ENCODE measurements at regions not wholly inside any gene's neighbourhood (a gene's known extent, or its start where the extent isn't known, plus 50 kb on each side); places are given as distances from the start of the nearest gene placed in this dataset.
A peak's percentile ranks its signal among the peaks of the same experiment; 100 is the strongest.

DNA sequence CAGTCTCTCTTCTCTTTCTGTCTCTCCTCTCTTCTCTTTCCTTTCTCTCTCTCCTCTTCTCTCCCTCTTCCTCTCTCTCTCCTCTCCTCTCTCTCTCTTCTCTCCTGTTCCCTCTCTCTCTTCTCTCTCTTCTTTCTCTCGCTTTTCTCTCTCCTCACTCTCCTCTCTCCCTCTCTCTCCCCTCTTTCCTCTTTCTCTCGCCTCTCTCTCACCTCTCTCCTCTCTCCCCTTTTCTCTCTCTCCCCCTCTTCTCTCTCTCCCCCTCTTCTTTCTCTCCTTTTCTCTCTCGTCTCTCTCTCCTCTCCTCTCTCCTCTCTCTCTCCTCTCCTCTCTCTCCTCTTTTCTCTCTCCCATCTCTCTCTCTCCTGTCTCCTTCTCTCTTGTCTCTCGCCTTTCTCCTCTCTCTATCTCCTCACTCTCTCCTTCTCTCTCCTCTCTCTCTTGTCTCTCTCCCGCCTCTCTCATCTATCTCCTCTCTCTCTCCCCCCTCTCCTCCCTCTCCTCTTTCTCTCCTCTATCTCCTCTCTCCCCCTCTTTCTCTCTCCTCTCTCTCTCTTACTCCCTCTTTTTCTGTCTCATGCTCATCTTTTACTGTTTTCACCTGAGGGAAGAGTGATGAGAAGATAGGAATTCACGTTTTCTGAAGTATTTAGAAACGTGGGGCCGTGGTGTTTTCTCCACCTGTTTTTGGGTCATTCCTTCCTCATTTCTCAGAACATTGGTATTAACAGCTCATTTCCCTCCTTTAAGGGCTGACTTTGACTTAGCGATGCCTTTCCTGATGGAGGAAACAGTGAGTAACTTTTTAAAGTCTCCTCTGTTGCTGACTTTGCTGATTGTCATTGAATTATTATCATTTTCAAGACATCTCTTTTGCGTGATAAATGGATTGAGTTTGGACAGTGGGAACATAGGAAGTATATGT lies 80.6 kb upstream of the CD99 start:
- DNase-seq (ENCODE audit: insufficient read length, low spot score) (no peak), FAIRE-seq (no peak)
- TF ChIP-seq, protein P1, sequence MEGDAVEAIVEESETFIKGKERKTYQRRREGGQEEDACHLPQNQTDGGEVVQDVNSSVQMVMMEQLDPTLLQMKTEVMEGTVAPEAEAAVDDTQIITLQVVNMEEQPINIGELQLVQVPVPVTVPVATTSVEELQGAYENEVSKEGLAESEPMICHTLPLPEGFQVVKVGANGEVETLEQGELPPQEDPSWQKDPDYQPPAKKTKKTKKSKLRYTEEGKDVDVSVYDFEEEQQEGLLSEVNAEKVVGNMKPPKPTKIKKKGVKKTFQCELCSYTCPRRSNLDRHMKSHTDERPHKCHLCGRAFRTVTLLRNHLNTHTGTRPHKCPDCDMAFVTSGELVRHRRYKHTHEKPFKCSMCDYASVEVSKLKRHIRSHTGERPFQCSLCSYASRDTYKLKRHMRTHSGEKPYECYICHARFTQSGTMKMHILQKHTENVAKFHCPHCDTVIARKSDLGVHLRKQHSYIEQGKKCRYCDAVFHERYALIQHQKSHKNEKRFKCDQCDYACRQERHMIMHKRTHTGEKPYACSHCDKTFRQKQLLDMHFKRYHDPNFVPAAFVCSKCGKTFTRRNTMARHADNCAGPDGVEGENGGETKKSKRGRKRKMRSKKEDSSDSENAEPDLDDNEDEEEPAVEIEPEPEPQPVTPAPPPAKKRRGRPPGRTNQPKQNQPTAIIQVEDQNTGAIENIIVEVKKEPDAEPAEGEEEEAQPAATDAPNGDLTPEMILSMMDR (IDR thresholded peaks at IDR 0.05; ENCODE audit: insufficient read depth, missing control alignments), result no peak

DNA sequence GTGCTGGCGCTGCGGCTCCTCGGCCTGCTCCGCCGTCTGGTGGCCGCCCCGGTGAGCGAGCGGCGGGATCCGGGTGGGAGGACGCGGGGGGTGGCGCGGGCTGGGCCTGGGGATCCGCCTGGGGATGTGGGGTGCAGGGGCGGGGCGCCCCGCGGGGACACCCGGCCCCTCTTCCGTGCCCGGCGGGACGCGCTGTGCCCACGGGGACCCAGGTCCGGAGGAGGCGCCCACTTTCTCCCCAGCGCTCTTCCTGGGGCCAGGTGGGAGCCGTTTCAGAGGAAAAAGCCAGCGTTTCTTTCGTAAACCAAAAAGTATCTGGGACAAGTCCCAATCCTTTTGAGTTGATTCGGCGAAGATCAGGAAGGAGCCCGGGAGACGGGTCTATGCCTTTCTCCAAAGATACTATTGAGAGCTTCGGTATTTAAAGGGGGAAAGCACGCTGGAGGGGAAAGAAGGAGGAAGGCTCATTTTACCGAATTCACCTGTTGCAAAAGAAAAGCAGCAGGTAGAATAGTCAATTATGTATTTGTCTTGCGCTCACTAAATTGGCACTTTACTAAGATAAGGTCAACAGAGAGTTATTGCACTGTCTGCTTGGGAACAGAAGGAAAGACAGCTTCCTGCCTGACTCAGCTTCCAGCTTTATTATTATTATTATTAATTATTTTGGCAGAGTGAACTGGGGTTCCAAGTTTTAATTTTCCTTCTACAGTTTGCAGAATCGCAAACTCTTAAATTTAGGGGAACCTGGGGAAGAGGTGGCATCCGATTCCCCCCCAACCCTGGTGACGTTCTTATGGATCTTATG lies 81.5 kb upstream of the CD99 start:
- TF ChIP-seq, protein P1 (IDR thresholded peaks at IDR 0.05; ENCODE audit: insufficient read depth, missing control alignments), result no peak
- DNase-seq (ENCODE audit: insufficient read length, low spot score), result no peak
- no peak for FAIRE-seq

DNA sequence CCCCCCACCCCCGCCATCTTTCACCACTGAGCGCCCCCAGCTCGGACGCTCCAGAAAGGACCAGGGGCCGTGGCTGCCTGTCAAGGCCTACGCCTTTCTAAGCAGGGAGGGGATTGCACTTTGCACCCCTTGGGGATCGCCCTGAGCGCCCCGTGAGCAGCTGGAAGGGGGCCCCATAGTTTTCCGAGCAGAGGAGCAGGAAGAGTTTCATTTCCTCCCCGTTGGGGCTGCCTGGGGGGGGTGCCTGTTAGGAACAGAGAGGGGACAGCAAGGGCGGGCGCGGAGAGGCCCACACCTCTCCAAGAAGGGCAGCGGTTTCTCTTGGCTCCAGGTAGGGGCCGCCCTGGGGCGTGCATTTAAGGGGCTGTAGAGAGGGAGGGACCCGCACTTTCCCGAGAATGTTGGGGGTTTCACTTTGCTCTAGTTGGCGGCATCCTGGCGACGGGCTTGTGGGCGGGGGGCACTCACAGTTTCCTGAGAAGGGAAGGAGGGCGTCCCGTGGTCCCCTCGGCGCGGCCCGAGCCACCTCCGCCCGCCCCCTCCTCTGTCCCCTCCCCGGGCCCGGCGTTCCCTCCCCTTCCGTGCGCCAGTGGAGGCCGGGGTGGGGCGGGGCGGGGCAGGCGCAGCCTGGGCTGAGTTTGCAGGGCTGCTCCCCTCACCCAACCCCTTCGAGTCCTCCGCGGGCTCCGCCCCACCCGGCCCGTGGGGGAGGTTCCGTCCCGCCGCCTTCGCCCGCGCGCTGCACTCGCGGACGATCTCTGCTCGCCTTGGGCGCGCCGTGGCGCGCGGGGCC lies 82.3 kb upstream of the CD99 start:
- FAIRE-seq (no peak), DNase-seq (ENCODE audit: insufficient read length, low spot score) (peak; percentile 56)
- TF ChIP-seq, protein P1 (IDR thresholded peaks at IDR 0.05; ENCODE audit: insufficient read depth, missing control alignments), result no peak

DNA sequence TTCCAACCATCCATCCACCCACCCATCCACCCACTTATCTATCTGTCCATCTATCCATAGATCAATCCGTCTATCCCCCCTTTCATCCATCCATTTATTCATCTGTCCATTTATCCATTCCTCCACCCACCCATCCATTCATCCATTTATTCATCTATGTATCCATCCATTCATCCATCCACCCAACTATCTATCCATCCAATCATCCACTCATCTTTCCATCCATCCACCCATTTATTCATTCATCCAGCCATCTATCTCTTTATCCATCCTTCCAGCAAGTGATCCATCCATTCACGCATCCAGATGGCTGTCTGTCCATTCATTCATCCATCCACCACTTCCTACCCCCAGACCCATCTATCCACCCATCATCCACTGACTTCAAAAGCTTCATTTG lies 84.0 kb upstream of the CD99 start:
- no peak for DNase-seq (ENCODE audit: insufficient read length, low spot score)
- FAIRE-seq, result no peak
- TF ChIP-seq, protein P1 (IDR thresholded peaks at IDR 0.05; ENCODE audit: insufficient read depth, missing control alignments), result no peak

DNA sequence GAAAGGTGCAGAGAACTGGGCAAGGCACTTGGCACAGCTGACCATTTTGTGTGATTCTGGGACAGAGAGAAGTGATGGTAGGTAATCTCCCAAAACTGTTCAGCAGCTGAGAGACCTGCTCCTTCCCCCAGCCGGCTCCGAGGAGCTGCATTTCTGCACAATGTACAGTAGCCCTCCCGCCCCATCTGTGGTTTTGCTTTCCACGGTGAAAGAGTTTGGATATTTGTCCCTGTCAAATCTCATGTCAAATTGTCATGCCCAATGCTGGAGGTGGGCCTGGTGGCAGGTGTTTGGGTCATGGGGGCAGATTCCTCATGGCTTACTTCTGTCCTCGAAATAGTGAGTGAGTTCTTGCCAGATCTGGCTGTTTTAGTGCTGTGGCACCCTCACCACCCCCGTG lies 90.5 kb upstream of the CD99 start:
- TF ChIP-seq, protein P1 (IDR thresholded peaks at IDR 0.05; ENCODE audit: insufficient read depth, missing control alignments), result no peak
- FAIRE-seq, result no peak
- DNase-seq (ENCODE audit: insufficient read length, low spot score), result no peak

DNA sequence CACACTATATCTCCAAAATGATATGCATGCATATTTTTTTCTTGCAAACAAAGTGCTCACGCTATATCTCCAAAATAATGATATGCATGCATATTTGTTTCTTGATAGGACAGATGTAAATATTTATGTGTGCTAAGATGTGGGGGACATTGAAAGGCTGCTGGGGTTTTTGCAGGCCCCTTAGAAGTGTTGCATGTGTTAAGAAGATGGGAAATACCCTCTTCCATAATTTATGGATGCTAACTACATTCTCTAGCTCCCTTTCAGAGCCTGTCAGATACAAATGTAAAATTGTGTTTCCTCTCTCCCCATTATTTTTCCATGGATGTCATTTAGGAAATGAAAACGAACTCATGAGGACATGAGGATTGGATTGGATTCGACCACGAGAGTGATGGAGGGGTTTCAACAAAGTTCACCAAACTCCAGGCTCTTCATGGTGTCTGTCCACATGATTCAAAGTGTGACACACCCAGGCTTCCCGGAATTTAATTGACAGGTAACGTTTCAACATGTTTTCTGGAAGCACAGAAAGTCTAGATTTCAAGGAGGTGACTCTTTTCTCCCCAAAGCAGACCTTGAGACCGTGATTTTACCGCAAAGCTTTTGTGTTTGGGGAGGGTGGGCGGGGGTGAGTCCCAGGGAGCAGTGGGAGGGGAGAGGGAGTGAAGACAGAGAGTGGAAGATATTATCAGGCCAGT lies 94.4 kb upstream of the CD99 start:
- no peak for FAIRE-seq
- TF ChIP-seq, protein P1 (IDR thresholded peaks at IDR 0.05; ENCODE audit: insufficient read depth, missing control alignments), result no peak
- no peak for DNase-seq (ENCODE audit: insufficient read length, low spot score)
